ENCODE measurements at regions not wholly inside any gene's neighbourhood (a gene's known extent, or its start where the extent isn't known, plus 50 kb on each side); places are given as distances from the start of the nearest gene placed in this dataset.

- TF ChIP-seq, protein P1, sequence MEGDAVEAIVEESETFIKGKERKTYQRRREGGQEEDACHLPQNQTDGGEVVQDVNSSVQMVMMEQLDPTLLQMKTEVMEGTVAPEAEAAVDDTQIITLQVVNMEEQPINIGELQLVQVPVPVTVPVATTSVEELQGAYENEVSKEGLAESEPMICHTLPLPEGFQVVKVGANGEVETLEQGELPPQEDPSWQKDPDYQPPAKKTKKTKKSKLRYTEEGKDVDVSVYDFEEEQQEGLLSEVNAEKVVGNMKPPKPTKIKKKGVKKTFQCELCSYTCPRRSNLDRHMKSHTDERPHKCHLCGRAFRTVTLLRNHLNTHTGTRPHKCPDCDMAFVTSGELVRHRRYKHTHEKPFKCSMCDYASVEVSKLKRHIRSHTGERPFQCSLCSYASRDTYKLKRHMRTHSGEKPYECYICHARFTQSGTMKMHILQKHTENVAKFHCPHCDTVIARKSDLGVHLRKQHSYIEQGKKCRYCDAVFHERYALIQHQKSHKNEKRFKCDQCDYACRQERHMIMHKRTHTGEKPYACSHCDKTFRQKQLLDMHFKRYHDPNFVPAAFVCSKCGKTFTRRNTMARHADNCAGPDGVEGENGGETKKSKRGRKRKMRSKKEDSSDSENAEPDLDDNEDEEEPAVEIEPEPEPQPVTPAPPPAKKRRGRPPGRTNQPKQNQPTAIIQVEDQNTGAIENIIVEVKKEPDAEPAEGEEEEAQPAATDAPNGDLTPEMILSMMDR (conservative IDR thresholded peaks at IDR 0.05; ENCODE audit: low read depth, low read length), result no peak
- TF ChIP-seq POLR2A (IDR thresholded peaks at IDR 0.05; ENCODE audit: low read depth, low read length) (no peak), RFX5 (IDR thresholded peaks at IDR 0.05; ENCODE audit: low read depth, low read length) (no peak), SMC3 (IDR thresholded peaks at IDR 0.05; ENCODE audit: low read depth, low read length) (no peak), MAZ (IDR thresholded peaks at IDR 0.05; ENCODE audit: borderline replicate concordance, low read depth, low read length) (no peak), MXI1 (IDR thresholded peaks at IDR 0.05; ENCODE audit: borderline replicate concordance, low read depth, low read length) (no peak), CHD1 (IDR thresholded peaks at IDR 0.05; ENCODE audit: low read depth, low read length) (no peak), NFE2L2 (IDR thresholded peaks at IDR 0.05; ENCODE audit: low read depth, low read length) (no peak)
Observed at GRCh38 chr14:26217778-26218177, 380.1 kb downstream of the NOVA1 start.
